ENCODE measurements at regions not wholly inside any gene's neighbourhood (a gene's known extent, or its start where the extent isn't known, plus 50 kb on each side); places are given as distances from the start of the nearest gene placed in this dataset.

DNA sequence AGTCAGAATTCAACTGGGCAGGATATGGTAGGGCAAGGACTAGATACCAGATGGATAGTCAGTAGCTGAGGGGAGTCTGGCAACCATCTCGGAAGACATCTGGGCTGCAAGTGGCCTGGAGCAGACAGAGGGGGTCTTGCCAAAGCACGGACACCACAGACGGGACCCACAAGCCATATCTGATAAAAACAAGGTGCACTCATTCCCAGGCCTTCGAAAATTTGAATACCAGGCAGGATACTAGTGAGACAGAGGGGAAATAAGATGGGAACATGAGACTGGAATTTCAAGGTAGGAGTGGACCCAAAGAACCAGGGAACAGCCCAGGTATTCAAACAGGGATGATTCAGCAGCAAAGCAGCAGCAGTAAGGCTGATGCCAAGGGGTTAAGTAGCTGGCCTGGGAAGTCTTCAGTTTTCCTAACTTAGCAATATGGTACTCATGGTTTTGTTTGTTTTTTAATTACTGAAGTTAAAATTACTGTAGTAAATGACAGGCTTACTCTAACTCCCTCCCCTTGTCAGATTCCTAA lies 144.9 kb upstream of the NCKAP5 start:
- DNase-seq (ENCODE audit: low read depth) = no peak
- no peak overlapping the region for H3K4me3 ChIP-seq (ENCODE audit: low read depth, low read length)
- TF ChIP-seq, protein P1, sequence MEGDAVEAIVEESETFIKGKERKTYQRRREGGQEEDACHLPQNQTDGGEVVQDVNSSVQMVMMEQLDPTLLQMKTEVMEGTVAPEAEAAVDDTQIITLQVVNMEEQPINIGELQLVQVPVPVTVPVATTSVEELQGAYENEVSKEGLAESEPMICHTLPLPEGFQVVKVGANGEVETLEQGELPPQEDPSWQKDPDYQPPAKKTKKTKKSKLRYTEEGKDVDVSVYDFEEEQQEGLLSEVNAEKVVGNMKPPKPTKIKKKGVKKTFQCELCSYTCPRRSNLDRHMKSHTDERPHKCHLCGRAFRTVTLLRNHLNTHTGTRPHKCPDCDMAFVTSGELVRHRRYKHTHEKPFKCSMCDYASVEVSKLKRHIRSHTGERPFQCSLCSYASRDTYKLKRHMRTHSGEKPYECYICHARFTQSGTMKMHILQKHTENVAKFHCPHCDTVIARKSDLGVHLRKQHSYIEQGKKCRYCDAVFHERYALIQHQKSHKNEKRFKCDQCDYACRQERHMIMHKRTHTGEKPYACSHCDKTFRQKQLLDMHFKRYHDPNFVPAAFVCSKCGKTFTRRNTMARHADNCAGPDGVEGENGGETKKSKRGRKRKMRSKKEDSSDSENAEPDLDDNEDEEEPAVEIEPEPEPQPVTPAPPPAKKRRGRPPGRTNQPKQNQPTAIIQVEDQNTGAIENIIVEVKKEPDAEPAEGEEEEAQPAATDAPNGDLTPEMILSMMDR (IDR thresholded peaks at IDR 0.05; ENCODE audit: low read depth, low read length, missing control alignments) = no peak

DNA sequence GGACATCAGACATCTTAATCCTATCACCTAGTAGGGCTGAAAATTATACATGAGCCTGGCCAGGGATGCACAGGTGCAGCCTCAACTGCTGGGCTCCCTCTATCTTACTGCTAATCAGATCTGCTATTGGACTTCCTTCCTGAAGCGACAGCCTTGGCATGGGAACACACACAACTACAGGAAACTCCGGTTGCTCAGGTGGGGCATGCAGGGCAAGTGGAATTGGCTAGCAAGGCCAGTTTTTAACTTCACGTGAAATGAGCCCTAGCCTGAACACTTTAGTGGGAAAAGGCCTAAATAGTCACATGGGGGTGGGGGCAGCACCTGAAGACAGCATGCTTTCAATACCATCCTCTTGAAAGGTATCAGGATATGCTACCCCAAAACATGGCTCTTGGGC lies 147.9 kb upstream of the NCKAP5 start:
- no peak for DNase-seq (ENCODE audit: low read depth)
- no peak overlapping the region for H3K4me3 ChIP-seq (ENCODE audit: low read depth, low read length)
- TF ChIP-seq, protein P1 (IDR thresholded peaks at IDR 0.05; ENCODE audit: low read depth, low read length, missing control alignments) = no peak

DNA sequence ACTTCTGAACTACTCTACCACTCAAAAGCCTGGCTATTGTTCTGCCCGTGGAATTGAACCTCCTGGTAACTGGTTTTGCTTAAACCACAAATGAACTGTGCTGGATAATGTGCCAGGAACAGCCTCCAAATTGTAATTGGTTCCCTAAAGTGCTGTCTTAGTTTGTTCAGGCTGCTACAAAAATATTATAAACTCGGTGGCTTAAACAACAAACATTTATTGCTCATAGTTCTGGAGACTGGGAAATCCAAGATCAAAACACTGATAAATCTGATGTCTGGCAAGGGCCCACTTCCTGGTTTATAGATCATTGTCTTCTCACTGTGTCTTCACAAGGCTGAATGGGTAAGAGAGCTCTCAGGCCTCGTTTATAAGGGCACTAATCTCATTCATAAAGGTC lies 149.2 kb upstream of the NCKAP5 start:
- no peak overlapping the region for H3K4me3 ChIP-seq (ENCODE audit: low read depth, low read length)
- TF ChIP-seq, protein P1 (IDR thresholded peaks at IDR 0.05; ENCODE audit: low read depth, low read length, missing control alignments) = no peak
- no peak for DNase-seq (ENCODE audit: low read depth)

DNA sequence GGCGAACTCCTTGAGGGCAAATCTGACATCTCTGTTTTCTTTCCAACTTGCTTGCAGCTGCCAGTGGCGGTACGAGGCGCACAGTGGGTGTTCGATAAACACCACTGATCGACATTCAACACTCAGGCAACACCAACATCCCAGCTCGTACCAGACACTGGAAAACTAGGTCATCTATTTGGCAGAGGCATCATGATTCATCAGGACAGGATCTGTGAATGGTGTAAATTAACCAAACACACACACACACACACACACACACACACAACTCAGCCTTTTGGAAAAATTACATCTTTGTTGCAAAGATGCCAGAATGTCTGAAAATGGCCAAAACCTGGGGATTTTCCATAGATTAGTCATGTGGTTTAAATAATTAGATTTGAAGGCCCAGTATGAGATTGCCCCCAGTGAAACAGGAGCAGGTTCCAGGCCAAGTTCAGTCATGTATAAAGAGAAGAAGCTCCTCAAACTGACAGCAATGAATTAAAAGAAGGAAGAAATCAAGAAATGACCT lies 150.5 kb upstream of the NCKAP5 start:
- no peak overlapping the region for H3K4me3 ChIP-seq (ENCODE audit: low read depth, low read length)
- DNase-seq (ENCODE audit: low read depth) = no peak
- TF ChIP-seq, protein P1 (IDR thresholded peaks at IDR 0.05; ENCODE audit: low read depth, low read length, missing control alignments) = no peak

DNA sequence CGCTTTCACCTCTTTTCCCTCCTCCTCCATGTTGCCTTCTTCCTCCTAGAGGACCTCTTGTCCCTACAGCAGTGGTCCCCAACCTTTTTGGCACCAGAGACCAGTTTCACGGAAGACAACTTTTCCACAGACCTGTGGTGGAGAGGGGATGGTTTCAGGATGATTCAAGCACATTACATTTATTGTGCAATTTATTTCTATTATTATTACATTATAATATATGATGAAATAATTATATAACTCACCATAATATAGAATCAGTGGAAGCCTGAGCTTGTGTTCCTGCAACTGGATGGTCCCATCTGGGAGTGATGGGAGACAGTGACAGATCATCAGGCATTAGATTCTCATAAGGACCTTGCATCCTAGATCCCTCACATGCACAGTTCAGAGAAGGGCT lies 152.2 kb upstream of the NCKAP5 start:
- H3K4me3 ChIP-seq (ENCODE audit: low read depth, low read length) = no peak overlapping the region
- TF ChIP-seq, protein P1 (IDR thresholded peaks at IDR 0.05; ENCODE audit: low read depth, low read length, missing control alignments) = no peak
- DNase-seq (ENCODE audit: low read depth) = no peak

DNA sequence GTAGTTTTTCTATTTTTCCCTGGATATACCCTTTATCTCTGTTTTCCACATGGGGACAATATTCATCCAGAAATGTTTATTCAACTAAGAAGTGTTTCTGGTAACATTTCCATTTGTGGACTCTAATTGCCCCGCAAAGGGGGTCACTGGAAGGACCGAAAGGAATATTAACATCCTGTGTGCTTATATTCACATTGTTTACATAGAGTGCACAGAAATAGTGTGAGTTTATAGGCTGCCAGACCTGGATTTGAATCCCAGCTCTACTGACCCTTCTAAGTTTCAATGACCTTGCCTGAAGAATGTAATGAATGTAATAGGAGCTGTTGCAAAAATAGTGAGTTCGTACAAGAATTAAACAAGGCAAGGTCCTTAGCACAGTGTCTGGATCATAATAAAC lies 152.9 kb upstream of the NCKAP5 start:
- TF ChIP-seq, protein P1 (IDR thresholded peaks at IDR 0.05; ENCODE audit: low read depth, low read length, missing control alignments) = no peak
- DNase-seq (ENCODE audit: low read depth) = no peak
- H3K4me3 ChIP-seq (ENCODE audit: low read depth, low read length) = no peak overlapping the region

DNA sequence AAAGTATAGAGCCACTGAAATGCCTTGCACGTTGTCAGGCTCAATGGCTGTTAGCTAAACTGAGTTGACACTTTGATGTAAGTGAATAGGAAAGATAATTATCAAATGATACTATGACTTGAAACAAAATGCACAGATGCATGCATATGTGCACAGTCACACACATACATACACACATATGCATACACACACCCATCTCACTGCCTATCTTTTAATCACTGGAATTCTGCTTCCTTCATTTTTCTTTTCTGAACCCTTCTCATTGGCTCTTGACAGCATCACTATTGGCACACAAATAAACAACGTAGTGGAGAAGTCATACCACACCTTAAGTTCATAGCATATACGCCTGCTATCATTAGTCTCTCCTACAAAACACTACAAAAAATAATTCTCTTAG lies 154.9 kb upstream of the NCKAP5 start:
- DNase-seq (ENCODE audit: low read depth) = no peak
- no peak overlapping the region for H3K4me3 ChIP-seq (ENCODE audit: low read depth, low read length)
- TF ChIP-seq, protein P1 (IDR thresholded peaks at IDR 0.05; ENCODE audit: low read depth, low read length, missing control alignments) = no peak

Data from GM12864 (cell line).